WTC11 (cell line): ENCODE measurements at regions not wholly inside any gene's neighbourhood (a gene's known extent, or its start where the extent isn't known, plus 50 kb on each side); places are given as distances from the start of the nearest gene placed in this dataset.
A peak's percentile ranks its signal among the peaks of the same experiment; 100 is the strongest.

ENCODE experiments used
- ATAC-seq: fragments of 200-7000 bp; cut with Tn5 transposase; 2 replicates; pipeline ENCODE4 v1.10.0; 2021; ENCODE audit warnings: mild to moderate bottlenecking, moderate library complexity
- CTCF ChIA-PET: fragments of 300-600 bp; sonication (Branson Sonifier 250); formaldehyde crosslinking; loops from one replicate; lab custom pipeline; 2021; ENCODE audit warnings: antibody characterized with exemption; lab: Charles Lee
- POLR2A ChIA-PET: fragments of 350-600 bp; sonication (Branson Sonifier 250); formaldehyde crosslinking; loops from one replicate; lab custom pipeline; 2021; ENCODE audit warnings: antibody characterized with exemption; lab: Charles Lee
- DNase-seq: peaks from one replicate; pipeline ENCODE4 v3.0.0; 2021; ENCODE audit warnings: low spot score
- H3K27ac Mint-ChIP-seq: 2 replicates; pipeline ENCODE4 v1.8.0; 2021; ENCODE audit warnings: mixed read lengths
- H3K27me3 Mint-ChIP-seq: 2 replicates; pipeline ENCODE4 v1.8.0; 2021; ENCODE audit warnings: low read depth, mild to moderate bottlenecking, moderate library complexity, mixed read lengths
- H3K36me3 Mint-ChIP-seq: 2 replicates; pipeline ENCODE4 v1.8.0; 2021; ENCODE audit warnings: mixed read lengths
- H3K4me1 Mint-ChIP-seq: 2 replicates; pipeline ENCODE4 v1.8.0; 2022; ENCODE audit warnings: mixed read lengths
- H3K4me3 Mint-ChIP-seq: 2 replicates; pipeline ENCODE4 v1.8.0; 2021; ENCODE audit warnings: mild to moderate bottlenecking, moderate library complexity, mixed read lengths
- H3K9me3 Mint-ChIP-seq: 2 replicates; pipeline ENCODE4 v1.8.0; 2021; ENCODE audit warnings: mixed read lengths
- AFF4 ChIP-seq: sonication (generic); formaldehyde crosslinking; IDR thresholded peaks from 2 replicates; pipeline ENCODE4 v1.8.1; 2023; ENCODE audit warnings: mild to moderate bottlenecking, missing genetic modification reagents, borderline replicate concordance
- AR ChIP-seq: fragments of 250-450 bp; sonication (Bioruptor Pico); IDR thresholded peaks from 2 replicates; pipeline ENCODE4 v1.9.0; 2021; ENCODE audit warnings: mild to moderate bottlenecking
- ESRRA ChIP-seq: sonication (generic); formaldehyde crosslinking; IDR thresholded peaks from 2 replicates; pipeline ENCODE4 v1.8.1; 2022; ENCODE audit warnings: mild to moderate bottlenecking, missing genetic modification reagents, borderline replicate concordance
- FOXP1 ChIP-seq: sonication (generic); formaldehyde crosslinking; IDR thresholded peaks from 2 replicates; pipeline ENCODE4 v1.8.0; 2022; ENCODE audit warnings: missing genetic modification reagents, mild to moderate bottlenecking, moderate library complexity, borderline replicate concordance
- HMGXB4 ChIP-seq: sonication (generic); formaldehyde crosslinking; IDR thresholded peaks from 2 replicates; pipeline ENCODE4 v1.8.1; 2023; ENCODE audit warnings: mild to moderate bottlenecking, moderate library complexity, missing genetic modification reagents
- IRF2 ChIP-seq: sonication (generic); formaldehyde crosslinking; IDR thresholded peaks from 2 replicates; pipeline ENCODE4 v1.8.0; 2022; ENCODE audit warnings: low read depth, missing genetic modification reagents, borderline replicate concordance
- MLX ChIP-seq: sonication (generic); formaldehyde crosslinking; IDR thresholded peaks from 2 replicates; pipeline ENCODE4 v1.8.1; 2023; ENCODE audit warnings: mild to moderate bottlenecking, missing genetic modification reagents, moderate library complexity
- MXD4 ChIP-seq: fragments of 250-450 bp; sonication (Bioruptor Pico); IDR thresholded peaks from 2 replicates; pipeline ENCODE4 v1.8.0; 2021; ENCODE audit warnings: mild to moderate bottlenecking, moderate library complexity, borderline replicate concordance
- NFATC4 ChIP-seq: fragments of 250-450 bp; sonication (Bioruptor Pico); IDR thresholded peaks from 2 replicates; pipeline ENCODE4 v1.9.0; 2021; ENCODE audit warnings: mild to moderate bottlenecking
- NFYB ChIP-seq: sonication (generic); formaldehyde crosslinking; conservative IDR thresholded peaks from 2 replicates; pipeline ENCODE4 v1.8.0; 2022; ENCODE audit warnings: low read depth, missing genetic modification reagents
- ZBTB21 ChIP-seq: sonication (generic); formaldehyde crosslinking; IDR thresholded peaks from 2 replicates; pipeline ENCODE4 v1.8.1; 2023; ENCODE audit warnings: mild to moderate bottlenecking, missing genetic modification reagents, borderline replicate concordance
- ZNF281 ChIP-seq: sonication (generic); formaldehyde crosslinking; IDR thresholded peaks from 2 replicates; pipeline ENCODE4 v1.8.0; 2023; ENCODE audit warnings: mild to moderate bottlenecking, missing genetic modification reagents
- ZNF416 ChIP-seq: fragments of 250-450 bp; sonication (Bioruptor Pico); IDR thresholded peaks from 2 replicates; pipeline ENCODE4 v1.9.0; 2021; ENCODE audit warnings: mild to moderate bottlenecking, inconsistent platforms
- ZNF423 ChIP-seq: fragments of 250-450 bp; sonication (Bioruptor Pico); IDR thresholded peaks from 2 replicates; pipeline ENCODE4 v2.1.2; 2022; ENCODE audit warnings: mild to moderate bottlenecking, moderate library complexity
- ZNF425 ChIP-seq: fragments of 250-450 bp; sonication (Bioruptor Pico); conservative IDR thresholded peaks from 2 replicates; pipeline ENCODE4 v1.9.0; 2021; ENCODE audit warnings: mild to moderate bottlenecking

- Mint-ChIP-seq H3K4me3 (no peak overlapping the region), H3K9me3 (peaks cover 2% of the 10 kb centered on the region; the same call in 1 of the 2 replicates), H3K27ac (no peak overlapping the region), H3K36me3 (no peaks in the 10 kb centered on the region), H3K27me3 (no peaks in the 10 kb centered on the region), H3K4me1 (peaks cover 7% of the 10 kb centered on the region)
- no peak for DNase-seq
- no peak for ATAC-seq
- CTCF ChIA-PET, result no interaction called here
- TF ChIP-seq ZBTB21 (CRISPR knock-in tag) (no peak), MLX (CRISPR knock-in tag) (no peak), FOXP1 (no peak), ESRRA (CRISPR knock-in tag) (no peak), AR (no peak)
- POLR2A ChIA-PET, result no interaction called here
Observed at GRCh38 chrX:117215683-117216082, 752.9 kb upstream of the CT83 start.

GRCh38 chrX:117196481-117196880 is 733.7 kb upstream of the CT83 start:
- DNase-seq, result peak; percentile 33
- H3K27me3 Mint-ChIP-seq, result no peaks in the 10 kb centered on the region
- TF ChIP-seq ZNF416 (CRISPR knock-in tag) (no peak), IRF2 (no peak), NFATC4 (CRISPR knock-in tag) (no peak), ZNF425 (CRISPR knock-in tag) (no peak), HMGXB4 (CRISPR knock-in tag) (no peak), MXD4 (CRISPR knock-in tag) (no peak), ZNF423 (CRISPR knock-in tag) (no peak), NFYB (CRISPR knock-in tag) (no peak), AFF4 (CRISPR knock-in tag) (no peak), ZNF281 (CRISPR knock-in tag) (no peak)
- TF ChIP-seq, all 79 proteins: peak for 0
- peak; percentile 90 for ATAC-seq
- Mint-ChIP-seq H3K9me3 (peaks cover 6% of the 10 kb centered on the region; the same call in 1 of the 2 replicates), H3K27ac (no peak overlapping the region), H3K36me3 (peaks cover 4% of the 10 kb centered on the region), H3K4me1 (peaks cover 23% of the 10 kb centered on the region), H3K4me3 (no peak overlapping the region)
- CTCF ChIA-PET, result no interaction called here
- POLR2A ChIA-PET, result no interaction called here
